Osteocyte (in vitro differentiated cells): ENCODE measurements at regions not wholly inside any gene's neighbourhood (a gene's known extent, or its start where the extent isn't known, plus 50 kb on each side); places are given as distances from the start of the nearest gene placed in this dataset.

ENCODE experiments used
- DNase-seq: peaks from one replicate; pipeline ENCODE4 v3.0.0; 2021; ENCODE audit warnings: mixed read lengths; ENCODE audit not compliant: unreplicated experiment; ENCODE audit errors: extremely low spot score
- H3K27ac Mint-ChIP-seq: one replicate; pipeline ENCODE4 v1.8.0; 2021; ENCODE audit warnings: mild to moderate bottlenecking, mixed read lengths; ENCODE audit not compliant: unreplicated experiment
- H3K27me3 Mint-ChIP-seq: one replicate; pipeline ENCODE4 v1.8.0; 2021; ENCODE audit warnings: mixed read lengths; ENCODE audit not compliant: unreplicated experiment
- H3K36me3 Mint-ChIP-seq: one replicate; pipeline ENCODE4 v1.8.0; 2021; ENCODE audit warnings: mixed read lengths; ENCODE audit not compliant: unreplicated experiment
- H3K4me1 Mint-ChIP-seq: one replicate; pipeline ENCODE4 v1.8.0; 2021; ENCODE audit warnings: mixed read lengths; ENCODE audit not compliant: unreplicated experiment
- H3K4me3 Mint-ChIP-seq: one replicate; pipeline ENCODE4 v1.8.0; 2021; ENCODE audit warnings: mild to moderate bottlenecking, moderate library complexity, mixed read lengths; ENCODE audit not compliant: unreplicated experiment
- H3K9me3 Mint-ChIP-seq: one replicate; pipeline ENCODE4 v1.8.0; 2021; ENCODE audit warnings: mixed read lengths; ENCODE audit not compliant: unreplicated experiment
- CTCF ChIP-seq: fragments of 200-600 bp; sonication (generic); IDR thresholded peaks from 2 replicates; pipeline ENCODE4 v1.5.0; 2021; ENCODE audit warnings: antibody characterized with exemption, mild to moderate bottlenecking, moderate library complexity

GRCh38 chr11:70607561-70607960, 209.2 kb downstream of the CTTN start:
- Mint-ChIP-seq H3K9me3 (no peaks in the 10 kb centered on the region), H3K27me3 (peaks cover 23% of the 10 kb centered on the region), H3K36me3 (no peaks in the 10 kb centered on the region), H3K4me3 (no peak overlapping the region), H3K4me1 (peaks cover 6% of the 10 kb centered on the region), H3K27ac (no peak overlapping the region)
- no peak for DNase-seq
- no peak for TF ChIP-seq CTCF

GRCh38 chr11:70608568-70609470, 210.5 kb downstream of the CTTN start:
- TF ChIP-seq CTCF, result no peak
- peaks cover 26% of the 10 kb centered on the region for H3K27me3 Mint-ChIP-seq
- peaks cover 6% of the 10 kb centered on the region for H3K4me1 Mint-ChIP-seq
- no peak overlapping the region for H3K27ac Mint-ChIP-seq
- H3K36me3 Mint-ChIP-seq, result no peaks in the 10 kb centered on the region
- H3K4me3 Mint-ChIP-seq, result no peak overlapping the region
- DNase-seq, result no peak
- H3K9me3 Mint-ChIP-seq, result no peaks in the 10 kb centered on the region

- H3K4me1 Mint-ChIP-seq, result peaks cover 6% of the 10 kb centered on the region
- no peaks in the 10 kb centered on the region for H3K9me3 Mint-ChIP-seq
- TF ChIP-seq CTCF, result no peak
- peaks cover 26% of the 10 kb centered on the region for H3K27me3 Mint-ChIP-seq
- H3K36me3 Mint-ChIP-seq, result no peaks in the 10 kb centered on the region
- no peak for DNase-seq
- no peak overlapping the region for H3K4me3 Mint-ChIP-seq
- H3K27ac Mint-ChIP-seq, result no peak overlapping the region
Measured at GRCh38 chr11:70610566-70611565, 212.5 kb downstream of the CTTN start.

- Mint-ChIP-seq H3K27me3 (peaks cover 26% of the 10 kb centered on the region), H3K36me3 (no peaks in the 10 kb centered on the region), H3K27ac (no peak overlapping the region), H3K4me1 (peaks cover 6% of the 10 kb centered on the region), H3K9me3 (no peaks in the 10 kb centered on the region), H3K4me3 (no peak overlapping the region)
- no peak for DNase-seq
- no peak for TF ChIP-seq CTCF
Measured at GRCh38 chr11:70611821-70612220, 213.5 kb downstream of the CTTN start.
